ENCODE measurements at regions not wholly inside any gene's neighbourhood (a gene's known extent, or its start where the extent isn't known, plus 50 kb on each side); places are given as distances from the start of the nearest gene placed in this dataset.

DNA sequence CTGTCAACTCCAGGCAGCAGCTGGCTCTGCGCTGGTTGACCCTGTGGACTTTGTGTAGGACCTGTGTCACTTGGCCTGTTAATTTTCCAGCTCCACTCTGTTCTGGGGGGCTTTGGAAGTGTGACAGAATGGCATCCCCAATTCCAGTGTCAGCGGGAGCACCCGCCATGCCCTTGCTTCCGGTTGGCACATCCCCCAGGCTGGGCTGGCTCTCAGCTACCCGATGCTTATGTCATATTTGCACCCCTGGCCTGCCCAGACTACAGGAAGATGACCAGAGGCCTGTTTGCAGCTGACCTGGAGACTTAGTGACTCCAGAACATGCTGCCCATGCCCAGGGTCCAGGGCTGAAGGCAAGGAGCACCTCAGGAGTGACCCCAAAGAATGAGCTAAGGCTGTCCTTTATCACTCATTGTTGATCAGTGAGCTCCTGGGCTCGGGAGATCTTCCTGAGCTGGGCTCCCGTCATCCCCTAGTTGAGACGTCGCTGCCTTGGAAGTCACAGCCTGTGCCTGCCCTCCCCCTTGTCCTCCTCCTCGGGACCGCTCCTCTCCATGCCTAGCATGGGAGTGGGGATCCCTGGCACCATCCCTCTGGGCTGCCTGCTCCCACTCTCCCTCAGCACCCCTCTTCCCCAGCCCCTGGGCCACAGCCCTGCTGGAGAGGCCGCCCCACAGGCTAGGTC lies 163.4 kb upstream of the RTL1 start:
- Histone ChIP-seq H3K4me2 (no peak overlapping the region), H3K4me3 (ENCODE audit: low read depth in 2 of 2, low read length in 1 of 2) (no peak overlapping the region), H4K20me1 (ENCODE audit: insufficient read depth) (no peaks in the 10 kb centered on the region), H3K36me3 (replicated peaks in 1 of 2; ENCODE audit: control insufficient read depth in 1 of 2, insufficient read depth in 2 of 2, low read length in 1 of 2) (no peaks in the 10 kb centered on the region), H3K9me2 (no peaks in the 10 kb centered on the region), H3K4me1 (ENCODE audit: control insufficient read depth in 1 of 2, insufficient read depth in 2 of 2, low read depth in 1 of 2, low read length in 1 of 2) (peaks cover 0 to 12% of the 10 kb centered on the region in 2 experiments; a peak in 1 of 4 replicates), H3K9ac (no peak overlapping the region), H3K27me3 (ENCODE audit: insufficient read depth) (no peaks in the 10 kb centered on the region), H3K27ac (ENCODE audit: low read depth in 2 of 2, low read length in 1 of 2) (no peak overlapping the region), H3K9me3 (no peaks in the 10 kb centered on the region), H3F3A (replicated peaks; ENCODE audit: insufficient read depth) (no peaks in the 10 kb centered on the region), H2AFZ (ENCODE audit: low read depth) (no peak overlapping the region), H3K79me2 (ENCODE audit: insufficient read depth) (no peaks in the 10 kb centered on the region)
- 78% methylated on average over 9 of the region's 12 CpGs for WGBS (ENCODE audit: low lambda C conversion rate)
- no peak for DNase-seq
- CTCF ChIA-PET, result interaction anchor here (1.3 kb wide), 1 partner anchor 168 kb away, joined by 5 read pairs; no protein-coding TSS in a partner anchor
- POLR2A ChIA-PET, result no interaction called here
- TF ChIP-seq MXI1 (IDR thresholded peaks at IDR 0.05; ENCODE audit: low read depth, low read length), result no peak
- TF ChIP-seq SIN3A (IDR thresholded peaks at IDR 0.05; ENCODE audit: borderline replicate concordance, low read depth, low read length), result no peak

DNA sequence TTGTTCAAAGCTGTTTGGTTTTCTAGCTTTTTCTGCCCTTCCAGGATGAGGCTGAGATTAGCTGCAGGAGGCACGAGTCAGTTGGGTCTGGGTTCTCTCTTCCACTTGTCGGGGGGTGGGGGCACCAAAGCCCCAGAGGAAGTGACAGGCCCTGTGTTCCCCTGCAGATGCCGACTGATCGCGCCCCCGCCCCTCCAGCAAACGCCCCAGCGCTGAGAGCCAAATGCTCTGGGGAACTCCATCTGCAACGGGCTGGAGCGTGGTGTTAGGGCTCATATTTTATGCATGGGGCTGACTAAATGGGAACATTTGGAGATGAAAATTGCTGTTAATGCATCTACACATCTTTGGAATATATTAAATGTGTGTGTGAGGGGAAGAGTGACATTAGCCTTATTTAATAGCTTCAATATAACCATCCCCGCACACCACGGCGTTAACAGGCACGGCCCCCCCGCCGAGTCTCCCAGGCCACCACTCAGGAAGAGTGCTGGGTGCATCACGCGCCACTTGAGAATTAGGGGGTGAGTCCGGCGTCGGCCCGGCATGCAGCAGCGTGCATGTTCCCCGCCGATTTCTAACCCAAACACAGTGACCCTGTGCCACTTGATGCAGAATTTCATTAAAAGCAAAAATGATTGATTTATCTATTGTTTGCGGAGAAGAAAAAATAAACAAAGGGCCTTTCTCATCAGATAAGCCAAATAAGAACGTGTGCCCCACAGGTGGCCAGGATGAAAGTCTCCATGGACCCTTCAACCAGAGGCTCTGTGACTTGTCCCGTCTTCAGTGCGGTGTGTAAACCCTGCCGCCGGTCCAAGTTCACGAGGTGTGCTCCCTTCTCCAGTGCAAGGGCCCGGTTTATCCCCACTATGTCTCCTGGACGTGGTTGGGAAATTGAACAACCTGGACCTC lies 165.0 kb upstream of the RTL1 start:
- Histone ChIP-seq H3K9me2 (no peaks in the 10 kb centered on the region), H3K27ac (ENCODE audit: low read depth in 2 of 2, low read length in 1 of 2) (no peak overlapping the region; a peak in 1 of 4 replicates)
- POLR2A ChIA-PET, result no interaction called here

More for the DNA sequence above, 165.0 kb upstream of the RTL1 start:
- no peaks in the 10 kb centered on the region for H4K20me1 ChIP-seq (ENCODE audit: insufficient read depth)
- H2AFZ ChIP-seq (ENCODE audit: low read depth), result no peak overlapping the region
- CTCF ChIA-PET, result interaction anchor here (1.0 kb wide), 1 partner anchor 596 kb away, joined by 3 read pairs; no protein-coding TSS in a partner anchor
- H3K4me3 ChIP-seq (ENCODE audit: low read depth in 2 of 2, low read length in 1 of 2), result no peak overlapping the region
- no peak overlapping the region for H3K4me2 ChIP-seq
- no peaks in the 10 kb centered on the region for H3K36me3 ChIP-seq (replicated peaks in 1 of 2; ENCODE audit: control insufficient read depth in 1 of 2, insufficient read depth in 2 of 2, low read length in 1 of 2)
- no peaks in the 10 kb centered on the region for H3K79me2 ChIP-seq (ENCODE audit: insufficient read depth)
- DNase-seq, result no peak
- no peaks in the 10 kb centered on the region for H3K9me3 ChIP-seq
- H3K27me3 ChIP-seq (ENCODE audit: insufficient read depth), result no peaks in the 10 kb centered on the region
- H3F3A ChIP-seq (replicated peaks; ENCODE audit: insufficient read depth), result no peaks in the 10 kb centered on the region
- TF ChIP-seq EZH2phosphoT487 (IDR thresholded peaks at IDR 0.05; ENCODE audit: borderline replicate concordance, low read depth) (no peak), CHD2 (IDR thresholded peaks at IDR 0.05; ENCODE audit: low read length, partially characterized antibody) (no peak), TAF1 (IDR thresholded peaks at IDR 0.05; ENCODE audit: borderline replicate concordance, low read depth, low read length) (no peak), GATA2 (CRISPR knock-in tag; IDR thresholded peaks at IDR 0.05) (no peak), ELF1 (IDR thresholded peaks at IDR 0.05) (no peak), EP300 (IDR thresholded peaks at IDR 0.05; ENCODE audit: borderline replicate concordance in 1 of 2, low read depth in 1 of 2, low read length in 1 of 2) (no peak), MEF2A (IDR thresholded peaks at IDR 0.05; ENCODE audit: borderline replicate concordance, low read depth) (no peak)
- TF ChIP-seq, protein P1, sequence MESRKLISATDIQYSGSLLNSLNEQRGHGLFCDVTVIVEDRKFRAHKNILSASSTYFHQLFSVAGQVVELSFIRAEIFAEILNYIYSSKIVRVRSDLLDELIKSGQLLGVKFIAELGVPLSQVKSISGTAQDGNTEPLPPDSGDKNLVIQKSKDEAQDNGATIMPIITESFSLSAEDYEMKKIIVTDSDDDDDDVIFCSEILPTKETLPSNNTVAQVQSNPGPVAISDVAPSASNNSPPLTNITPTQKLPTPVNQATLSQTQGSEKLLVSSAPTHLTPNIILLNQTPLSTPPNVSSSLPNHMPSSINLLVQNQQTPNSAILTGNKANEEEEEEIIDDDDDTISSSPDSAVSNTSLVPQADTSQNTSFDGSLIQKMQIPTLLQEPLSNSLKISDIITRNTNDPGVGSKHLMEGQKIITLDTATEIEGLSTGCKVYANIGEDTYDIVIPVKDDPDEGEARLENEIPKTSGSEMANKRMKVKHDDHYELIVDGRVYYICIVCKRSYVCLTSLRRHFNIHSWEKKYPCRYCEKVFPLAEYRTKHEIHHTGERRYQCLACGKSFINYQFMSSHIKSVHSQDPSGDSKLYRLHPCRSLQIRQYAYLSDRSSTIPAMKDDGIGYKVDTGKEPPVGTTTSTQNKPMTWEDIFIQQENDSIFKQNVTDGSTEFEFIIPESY (IDR thresholded peaks at IDR 0.05; ENCODE audit: borderline replicate concordance, low read depth), result no peak
- H3K9ac ChIP-seq, result no peak overlapping the region
- 71% methylated on average over 31 of the region's 34 CpGs for WGBS (ENCODE audit: low lambda C conversion rate)
- peaks cover 9 to 28% of the 10 kb centered on the region in 2 experiments; a peak in 3 of 4 replicates for H3K4me1 ChIP-seq (ENCODE audit: control insufficient read depth in 1 of 2, insufficient read depth in 2 of 2, low read depth in 1 of 2, low read length in 1 of 2)

Data from SK-N-SH (cell line).